ENCODE measurements at regions not wholly inside any gene's neighbourhood (a gene's known extent, or its start where the extent isn't known, plus 50 kb on each side); places are given as distances from the start of the nearest gene placed in this dataset.

DNA sequence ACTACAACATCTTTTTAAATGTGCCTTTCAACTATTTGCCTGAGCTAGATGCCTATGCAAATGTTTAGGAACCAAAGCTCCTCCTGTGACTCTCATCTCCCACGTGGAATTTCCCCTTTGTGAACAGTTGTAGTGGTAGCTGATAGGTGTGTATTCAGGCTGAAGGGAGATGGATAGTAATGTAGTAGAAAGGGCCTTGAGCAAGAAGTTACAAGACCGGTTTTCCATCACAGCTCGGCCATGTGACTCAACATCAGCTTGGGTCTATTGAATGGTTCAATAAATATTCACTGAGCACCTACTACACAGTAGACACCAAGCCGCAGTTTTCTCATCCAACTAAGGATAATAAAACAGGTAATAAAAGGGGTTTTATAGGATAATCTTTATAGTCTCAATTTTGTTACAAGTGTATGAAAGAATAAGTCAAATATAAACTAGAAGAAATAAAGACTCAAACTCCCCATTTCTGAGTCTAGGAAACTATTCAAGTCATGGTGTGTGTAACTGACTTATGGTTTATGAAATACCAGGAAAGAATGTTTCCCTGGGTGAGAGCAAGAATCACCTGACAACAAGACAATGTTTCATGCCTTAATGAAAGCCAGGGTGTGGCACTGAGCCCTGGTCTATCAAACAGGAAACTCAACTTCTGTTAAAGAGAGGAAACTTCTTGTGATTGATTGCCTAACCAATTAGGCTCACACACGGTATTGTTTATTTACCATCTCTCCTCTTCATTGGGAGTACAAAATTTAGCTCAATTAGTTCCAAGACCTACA lies 187.1 kb upstream of the SPEF2 start:
- BruUV-seq (replicated peaks), result no TSS peak
- no peak overlapping the region for H3K9ac ChIP-seq (ENCODE audit: low read length)
- ATAC-seq, result no peak
- TF ChIP-seq EZH2 (IDR thresholded peaks at IDR 0.05; ENCODE audit: low read length, unreplicated experiment), result no peak
- TF ChIP-seq CTCF (conservative IDR thresholded peaks at IDR 0.05; ENCODE audit: low read depth, low read length), result no peak
- TF ChIP-seq EZH2phosphoT487 (IDR thresholded peaks at IDR 0.05; ENCODE audit: borderline replicate concordance, low read length), result no peak
- H3K9me2 ChIP-seq (replicated peaks; ENCODE audit: low read length), result no peaks in the 10 kb centered on the region
- intact Hi-C loops (cut with micrococcal nuclease), result no loop called here
- no peaks in the 10 kb centered on the region for H3K36me3 ChIP-seq (ENCODE audit: low read depth, low read length)
- no peaks in the 10 kb centered on the region for H3K79me2 ChIP-seq (ENCODE audit: low read length)
- CTCF ChIA-PET, result no interaction called here
- no peak overlapping the region for H3K4me3 ChIP-seq (ENCODE audit: low read length)
- peaks cover 87% of the 10 kb centered on the region for H3K27me3 ChIP-seq (ENCODE audit: low read length)
- H2AFZ ChIP-seq (ENCODE audit: low read length), result no peak overlapping the region
- POLR2A ChIA-PET (ENCODE audit: unreplicated experiment), result interaction anchor here (0.6 kb wide), 1 partner anchor 368 kb away, joined by 3 read pairs; no protein-coding TSS in a partner anchor
- peak; percentile 6 for DNase-seq
- no peaks in the 10 kb centered on the region for H3F3A ChIP-seq (ENCODE audit: low read length, unreplicated experiment)
- no peaks in the 10 kb centered on the region for H4K20me1 ChIP-seq (ENCODE audit: low read length)
- no peak overlapping the region for H3K27ac ChIP-seq (ENCODE audit: low read length)
- no peak overlapping the region for H3K4me2 ChIP-seq (ENCODE audit: low read length)
- no peaks in the 10 kb centered on the region for H3K4me1 ChIP-seq (ENCODE audit: insufficient read depth, low read length)
- no peaks in the 10 kb centered on the region for H3K9me3 ChIP-seq (ENCODE audit: low read length)

DNA sequence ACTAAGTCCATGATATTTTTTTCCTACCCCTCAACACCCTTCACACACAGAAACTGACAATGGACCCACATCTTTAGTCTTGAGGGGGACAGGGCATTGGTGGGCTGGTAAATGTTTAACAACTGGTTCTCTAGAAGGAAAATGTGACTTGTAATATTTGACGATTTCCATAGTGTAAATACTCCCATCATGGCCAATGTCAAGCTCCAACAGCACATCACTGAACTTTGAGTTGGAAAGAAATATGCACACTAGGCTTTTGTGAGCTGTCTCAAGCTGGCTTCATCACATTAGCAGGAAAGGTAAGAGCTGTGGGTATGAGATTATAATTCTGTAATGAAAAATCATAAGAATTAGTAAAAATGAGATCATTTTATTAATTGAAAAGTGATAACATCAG lies 189.9 kb upstream of the PRLR start:
- ATAC-seq (no peak), DNase-seq (no peak)
- no peak for TF ChIP-seq EZH2 (IDR thresholded peaks at IDR 0.05; ENCODE audit: low read length, unreplicated experiment)
- no peak for TF ChIP-seq EZH2phosphoT487 (IDR thresholded peaks at IDR 0.05; ENCODE audit: borderline replicate concordance, low read length)
- TF ChIP-seq CTCF (conservative IDR thresholded peaks at IDR 0.05; ENCODE audit: low read depth, low read length), result no peak
- Histone ChIP-seq H2AFZ (ENCODE audit: low read length) (no peak overlapping the region), H3K4me3 (ENCODE audit: low read length) (no peak overlapping the region), H3K9me3 (ENCODE audit: low read length) (no peaks in the 10 kb centered on the region), H3K79me2 (ENCODE audit: low read length) (no peaks in the 10 kb centered on the region), H3K27ac (ENCODE audit: low read length) (no peak overlapping the region), H4K20me1 (ENCODE audit: low read length) (no peaks in the 10 kb centered on the region), H3K4me2 (ENCODE audit: low read length) (no peak overlapping the region), H3F3A (ENCODE audit: low read length, unreplicated experiment) (no peaks in the 10 kb centered on the region), H3K4me1 (ENCODE audit: insufficient read depth, low read length) (no peaks in the 10 kb centered on the region), H3K27me3 (ENCODE audit: low read length) (peaks cover 53% of the 10 kb centered on the region), H3K9me2 (replicated peaks; ENCODE audit: low read length) (no peaks in the 10 kb centered on the region), H3K36me3 (ENCODE audit: low read depth, low read length) (no peaks in the 10 kb centered on the region), H3K9ac (ENCODE audit: low read length) (no peak overlapping the region)
- CTCF ChIA-PET, result no interaction called here
- intact Hi-C loops (cut with micrococcal nuclease), result no loop called here
- BruUV-seq (replicated peaks), result no TSS peak
- POLR2A ChIA-PET (ENCODE audit: unreplicated experiment), result no interaction called here

DNA sequence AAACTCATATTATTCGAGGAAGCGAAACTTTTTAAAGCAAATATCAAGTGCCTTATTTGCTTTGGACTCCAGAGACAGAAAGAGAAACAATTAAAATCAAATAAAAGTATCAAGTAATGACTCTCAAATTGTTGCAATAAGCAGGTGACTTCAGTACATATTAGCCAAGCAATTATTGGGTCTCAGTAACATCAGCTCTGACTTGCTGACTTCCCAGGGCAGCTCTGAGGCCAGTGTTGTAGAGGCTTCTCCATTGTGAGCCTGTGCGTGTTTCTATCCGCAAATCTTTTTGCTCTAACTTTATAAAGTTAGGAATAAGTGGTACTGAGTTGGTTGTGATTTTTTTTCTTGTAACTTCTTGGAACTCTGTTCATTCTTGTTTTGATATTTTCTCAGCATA lies 186.8 kb upstream of the PRLR start:
- Histone ChIP-seq H3K9me2 (replicated peaks; ENCODE audit: low read length) (no peaks in the 10 kb centered on the region), H3K27ac (ENCODE audit: low read length) (no peak overlapping the region), H3K9me3 (ENCODE audit: low read length) (no peaks in the 10 kb centered on the region), H2AFZ (ENCODE audit: low read length) (no peak overlapping the region), H4K20me1 (ENCODE audit: low read length) (no peaks in the 10 kb centered on the region), H3K4me3 (ENCODE audit: low read length) (no peak overlapping the region), H3K4me2 (ENCODE audit: low read length) (no peak overlapping the region), H3K4me1 (ENCODE audit: insufficient read depth, low read length) (no peaks in the 10 kb centered on the region), H3F3A (ENCODE audit: low read length, unreplicated experiment) (no peaks in the 10 kb centered on the region), H3K9ac (ENCODE audit: low read length) (no peak overlapping the region), H3K27me3 (ENCODE audit: low read length) (peaks cover 33% of the 10 kb centered on the region), H3K79me2 (ENCODE audit: low read length) (no peaks in the 10 kb centered on the region), H3K36me3 (ENCODE audit: low read depth, low read length) (no peaks in the 10 kb centered on the region)
- TF ChIP-seq EZH2phosphoT487 (IDR thresholded peaks at IDR 0.05; ENCODE audit: borderline replicate concordance, low read length), result no peak
- no peak for TF ChIP-seq EZH2 (IDR thresholded peaks at IDR 0.05; ENCODE audit: low read length, unreplicated experiment)
- TF ChIP-seq CTCF (conservative IDR thresholded peaks at IDR 0.05; ENCODE audit: low read depth, low read length), result no peak
- no TSS peak for BruUV-seq (replicated peaks)
- intact Hi-C loops (cut with micrococcal nuclease), result no loop called here
- ATAC-seq, result no peak
- ChIA-PET CTCF (no interaction called here), POLR2A (ENCODE audit: unreplicated experiment) (no interaction called here)
- DNase-seq, result no peak

Measured in PC-3 (cell line).